Stomach (tissue), 4 donors: ENCODE measurements at regions not wholly inside any gene's neighbourhood (a gene's known extent, or its start where the extent isn't known, plus 50 kb on each side); places are given as distances from the start of the nearest gene placed in this dataset.
A peak's percentile ranks its signal among the peaks of the same experiment; 100 is the strongest.

ENCODE experiments used
- CTCF ChIP-seq, 7 experiments: fragments of 450-650 bp in 4 of 7; fragments of 200-600 bp in 3 of 7; sonication (generic) in 3 of 7; IDR thresholded peaks; one replicate each; pipeline ENCODE4 v1.5.1; 2016 to 2019; ENCODE audit warnings: antibody characterized with exemption in 7 of 7, control low read depth in 2 of 7, mild to moderate bottlenecking in 1 of 7
- EP300 ChIP-seq: sonication (generic); formaldehyde crosslinking; IDR thresholded peaks from one replicate; pipeline ENCODE4 v1.6.1; 2017; ENCODE audit warnings: antibody characterized with exemption
- POLR2A ChIP-seq, 4 donors: fragments of 450-650 bp; IDR thresholded peaks; one replicate each; pipeline ENCODE4 v1.6.1; 2016; ENCODE audit warnings: antibody characterized with exemption in 4 of 4, control low read depth in 2 of 4, mild to moderate bottlenecking in 1 of 4, moderate library complexity in 1 of 4
- POLR2AphosphoS5 ChIP-seq, 3 donors: sonication (generic); formaldehyde crosslinking; IDR thresholded peaks; one replicate each; pipeline ENCODE4 v1.6.1; 2016; ENCODE audit warnings: antibody characterized with exemption in 3 of 3

DNA sequence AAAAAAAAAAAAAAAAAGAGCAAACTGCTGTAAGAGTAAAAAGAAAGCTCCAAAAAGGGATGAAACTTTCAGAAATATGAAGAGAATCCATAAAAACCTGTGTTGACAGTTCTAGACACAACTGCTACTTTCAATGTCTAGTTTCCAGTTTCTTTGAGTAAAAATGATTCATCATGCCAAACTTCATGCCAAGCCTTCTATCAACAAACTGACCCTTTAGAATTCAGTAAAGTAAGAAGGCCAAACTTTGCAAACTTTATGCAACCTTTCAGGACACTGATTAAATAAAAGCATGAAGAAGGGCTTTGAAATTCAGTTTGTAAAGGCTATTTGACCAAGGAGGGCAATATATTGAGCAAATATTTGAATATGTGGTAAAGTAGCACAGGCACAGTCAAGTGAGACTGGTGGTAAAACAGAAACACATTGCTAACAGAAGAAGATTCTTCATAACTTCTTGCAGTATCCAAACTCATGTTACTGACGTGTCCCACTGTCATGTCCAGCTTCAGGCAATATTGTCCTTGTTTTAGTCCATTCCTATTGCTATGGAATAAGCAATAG lies 56.3 kb upstream of the CFAP20DC start:
- TF ChIP-seq CTCF (IDR thresholded peaks at IDR 0.05) (no peak), POLR2A (IDR thresholded peaks at IDR 0.05) (no peak), EP300 (no peak), POLR2AphosphoS5 (IDR thresholded peaks at IDR 0.05) (peak in 1 of 3 donors; percentile 33)
